Renal cortex interstitium (tissue), 11 donors: ENCODE measurements at regions not wholly inside any gene's neighbourhood (a gene's known extent, or its start where the extent isn't known, plus 50 kb on each side); places are given as distances from the start of the nearest gene placed in this dataset.

ENCODE experiments used
- DNase-seq, 11 donors: peaks; one replicate each; pipeline ENCODE4 v3.0.0-alpha.2; 2013; ENCODE audit warnings: low read depth in 9 of 11, low spot score in 4 of 11; ENCODE audit errors: extremely low read depth in 1 of 11

GRCh38 chr3:159149633-159150032 is 347.8 kb downstream of the MFSD1 start:
- DNase-seq = no peak

GRCh38 chr3:159150180-159150579 is 348.3 kb downstream of the MFSD1 start:
- DNase-seq = no peak

- DNase-seq = no peak
Measured at GRCh38 chr3:159151130-159151529, 349.3 kb downstream of the MFSD1 start.

- DNase-seq = no peak
Measured at GRCh38 chr3:159157275-159157674, 355.4 kb downstream of the MFSD1 start.

GRCh38 chr3:159158213-159158612 is 356.4 kb downstream of the MFSD1 start:
- DNase-seq = no peak

- no peak for DNase-seq
Measured at GRCh38 chr3:159158801-159159200, 356.9 kb downstream of the MFSD1 start.

- DNase-seq = no peak
Measured at GRCh38 chr3:159159546-159159945, 357.7 kb downstream of the MFSD1 start.

- no peak for DNase-seq
Measured at GRCh38 chr3:159163656-159164055, 361.8 kb downstream of the MFSD1 start.

GRCh38 chr3:159165961-159166360 is 364.1 kb downstream of the MFSD1 start:
- no peak for DNase-seq

GRCh38 chr3:159166899-159167586 is 365.2 kb downstream of the MFSD1 start:
- DNase-seq = no peak

GRCh38 chr3:159168788-159169187 is 366.9 kb downstream of the MFSD1 start:
- DNase-seq = no peak

GRCh38 chr3:159169828-159170227 is 368.0 kb downstream of the MFSD1 start:
- no peak for DNase-seq

- DNase-seq = no peak
Measured at GRCh38 chr3:159170436-159171003, 368.7 kb downstream of the MFSD1 start.

- no peak for DNase-seq
Measured at GRCh38 chr3:159171333-159171732, 369.5 kb downstream of the MFSD1 start.

GRCh38 chr3:159172473-159172872 is 370.6 kb downstream of the MFSD1 start:
- no peak for DNase-seq

- no peak for DNase-seq
Measured at GRCh38 chr3:159174715-159175692, 373.1 kb downstream of the MFSD1 start.

GRCh38 chr3:159178209-159178897 is 376.5 kb downstream of the MFSD1 start:
- no peak for DNase-seq

GRCh38 chr3:159182961-159183360 is 381.1 kb downstream of the MFSD1 start:
- DNase-seq = no peak

- DNase-seq = no peak
Measured at GRCh38 chr3:159185443-159186050, 383.7 kb downstream of the MFSD1 start.
